ENCODE measurements at regions not wholly inside any gene's neighbourhood (a gene's known extent, or its start where the extent isn't known, plus 50 kb on each side); places are given as distances from the start of the nearest gene placed in this dataset.

DNA sequence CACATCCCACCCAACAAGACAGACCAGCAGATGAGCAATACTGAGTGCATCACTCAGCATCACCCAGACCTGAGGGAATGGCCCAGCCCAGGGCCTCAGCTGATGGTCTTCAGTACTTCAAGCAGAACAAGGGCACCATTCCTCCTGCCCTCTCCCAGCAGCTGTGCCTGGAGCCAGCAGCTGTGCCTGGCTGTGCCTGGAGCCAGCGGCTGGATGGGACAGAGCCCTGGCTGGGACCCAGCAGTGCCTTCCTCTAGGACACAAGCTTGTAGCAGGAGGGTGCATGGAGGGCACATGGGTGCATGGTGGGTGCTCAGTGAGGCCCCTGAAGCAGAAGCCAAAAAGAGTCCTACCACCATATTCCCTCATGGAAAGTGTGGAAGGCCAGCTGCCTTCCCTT, 583.8 kb downstream of the NPHP4 start:
- peaks cover 0 to 26% (median 0%) of the 10 kb centered on the region in 7 donors for H3K27me3 ChIP-seq
- H3K9me3 ChIP-seq: no peaks in the 10 kb centered on the region
- DNase-seq (no peak), ATAC-seq (no peak)
- no peak overlapping the region for H3K27ac ChIP-seq
- intact Hi-C loops (cut with DNase I): no loop called here
- H3K4me1 ChIP-seq: no peaks in the 10 kb centered on the region
- H3K4me3 ChIP-seq: no peak overlapping the region
- TF ChIP-seq, protein P1, sequence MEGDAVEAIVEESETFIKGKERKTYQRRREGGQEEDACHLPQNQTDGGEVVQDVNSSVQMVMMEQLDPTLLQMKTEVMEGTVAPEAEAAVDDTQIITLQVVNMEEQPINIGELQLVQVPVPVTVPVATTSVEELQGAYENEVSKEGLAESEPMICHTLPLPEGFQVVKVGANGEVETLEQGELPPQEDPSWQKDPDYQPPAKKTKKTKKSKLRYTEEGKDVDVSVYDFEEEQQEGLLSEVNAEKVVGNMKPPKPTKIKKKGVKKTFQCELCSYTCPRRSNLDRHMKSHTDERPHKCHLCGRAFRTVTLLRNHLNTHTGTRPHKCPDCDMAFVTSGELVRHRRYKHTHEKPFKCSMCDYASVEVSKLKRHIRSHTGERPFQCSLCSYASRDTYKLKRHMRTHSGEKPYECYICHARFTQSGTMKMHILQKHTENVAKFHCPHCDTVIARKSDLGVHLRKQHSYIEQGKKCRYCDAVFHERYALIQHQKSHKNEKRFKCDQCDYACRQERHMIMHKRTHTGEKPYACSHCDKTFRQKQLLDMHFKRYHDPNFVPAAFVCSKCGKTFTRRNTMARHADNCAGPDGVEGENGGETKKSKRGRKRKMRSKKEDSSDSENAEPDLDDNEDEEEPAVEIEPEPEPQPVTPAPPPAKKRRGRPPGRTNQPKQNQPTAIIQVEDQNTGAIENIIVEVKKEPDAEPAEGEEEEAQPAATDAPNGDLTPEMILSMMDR (IDR thresholded peaks at IDR 0.05): no peak
- WGBS, 2 donors: 80 to 88% methylated on average over 1 of the region's 1 CpG
- no peaks in the 10 kb centered on the region for H3K36me3 ChIP-seq

DNA sequence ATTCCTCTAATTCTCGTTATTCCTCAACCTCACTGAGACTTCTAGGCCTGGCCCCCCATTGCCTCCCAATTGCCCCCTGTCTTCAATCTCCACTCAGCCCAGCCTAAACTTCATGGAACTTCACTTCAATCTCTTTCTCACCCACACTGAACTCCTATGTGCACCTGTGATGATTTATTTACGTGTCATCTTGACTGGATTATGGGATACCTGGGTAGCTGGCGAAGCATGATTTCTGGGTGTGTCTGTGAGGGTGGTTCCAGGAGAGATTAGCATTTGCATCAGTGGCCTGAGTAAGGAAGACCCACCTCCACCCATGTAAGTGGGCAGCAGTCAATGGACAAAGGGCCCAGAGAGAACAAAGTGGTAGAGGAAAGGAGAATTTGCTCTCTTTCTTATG, 587.0 kb downstream of the NPHP4 start:
- Histone ChIP-seq H3K27me3 (peaks cover 0 to 17% (median 0%) of the 10 kb centered on the region in 7 donors), H3K4me1 (no peaks in the 10 kb centered on the region), H3K4me3 (no peak overlapping the region), H3K36me3 (no peaks in the 10 kb centered on the region), H3K9me3 (no peaks in the 10 kb centered on the region), H3K27ac (no peak overlapping the region)
- intact Hi-C loops (cut with DNase I): no loop called here
- WGBS, 2 donors: 84 to 88% methylated on average over 3 of the region's 3 CpGs
- TF ChIP-seq, protein P1 (IDR thresholded peaks at IDR 0.05): no peak
- ATAC-seq (no peak), DNase-seq (no peak)

DNA sequence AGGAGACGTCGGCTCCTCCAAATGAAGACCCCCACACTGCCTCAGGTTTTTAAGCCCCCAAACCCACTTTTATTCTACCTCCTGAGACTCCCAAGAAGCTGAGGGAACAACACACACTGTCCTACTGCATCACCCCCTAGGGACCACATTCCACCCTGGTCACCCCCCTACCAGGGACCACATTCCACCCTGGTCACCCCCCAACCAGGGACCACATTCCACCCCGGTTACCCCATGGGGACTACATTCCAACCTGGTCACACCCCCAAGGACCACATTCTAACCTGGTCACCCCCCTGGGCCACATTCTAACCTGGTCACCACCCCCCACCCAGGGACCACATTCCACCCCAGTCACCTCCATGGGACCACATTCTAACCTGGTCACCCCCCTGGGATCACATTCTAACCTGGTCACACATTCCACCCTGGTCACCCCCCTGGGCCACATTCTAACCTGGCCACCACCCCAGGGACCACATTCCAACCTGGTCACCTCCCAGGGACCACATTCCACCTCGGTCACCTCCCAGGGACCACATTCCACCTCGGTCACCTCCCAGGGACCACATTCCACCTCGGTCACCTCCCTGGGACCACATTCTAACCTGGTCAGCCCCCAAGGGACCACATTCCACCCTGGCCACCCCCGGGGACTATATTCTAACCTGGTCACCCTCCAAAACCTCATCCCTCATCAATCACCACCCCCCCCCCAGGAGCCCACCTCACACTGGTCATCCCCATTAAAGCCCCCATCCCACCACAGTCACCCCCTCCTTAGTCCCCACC, 587.6 kb downstream of the NPHP4 start:
- no peak overlapping the region for H3K4me3 ChIP-seq
- H3K36me3 ChIP-seq: no peaks in the 10 kb centered on the region
- peaks cover 0 to 10% (median 0%) of the 10 kb centered on the region in 7 donors for H3K27me3 ChIP-seq
- intact Hi-C loops (cut with DNase I): no loop called here
- ATAC-seq: no peak
- DNase-seq: no peak
- TF ChIP-seq, protein P1 (IDR thresholded peaks at IDR 0.05): no peak
- no peak overlapping the region for H3K27ac ChIP-seq
- 80 to 83% methylated on average over 7 of the region's 7 CpGs for WGBS, 2 donors
- no peaks in the 10 kb centered on the region for H3K9me3 ChIP-seq
- no peaks in the 10 kb centered on the region for H3K4me1 ChIP-seq

DNA sequence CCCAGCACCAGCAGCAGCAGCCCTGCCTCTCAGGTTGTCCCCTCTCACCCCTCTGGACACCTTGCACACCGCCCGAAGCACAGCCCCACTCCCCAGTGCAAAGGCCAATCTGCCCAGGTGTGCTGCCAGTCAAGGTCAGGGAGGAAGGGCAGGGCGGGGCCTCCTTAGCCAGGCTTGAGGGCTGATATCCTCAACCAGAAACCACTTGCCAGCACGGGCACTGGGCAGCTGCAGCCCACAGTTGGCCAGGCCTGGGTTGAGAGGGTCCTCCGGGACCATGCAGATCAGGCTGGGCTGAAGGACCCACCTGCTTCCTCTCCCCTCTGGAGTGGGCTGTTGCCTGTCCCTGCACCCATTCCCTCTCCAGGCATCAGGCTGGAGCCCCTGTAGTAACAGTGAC, 588.3 kb downstream of the NPHP4 start:
- DNase-seq (no peak), ATAC-seq (no peak)
- intact Hi-C loops (cut with DNase I): no loop called here

More for the DNA sequence above, 588.3 kb downstream of the NPHP4 start:
- no peaks in the 10 kb centered on the region for H3K36me3 ChIP-seq
- TF ChIP-seq, protein P1 (IDR thresholded peaks at IDR 0.05): no peak
- WGBS, 2 donors: 81 to 83% methylated on average over 5 of the region's 5 CpGs
- no peak overlapping the region for H3K4me3 ChIP-seq
- H3K9me3 ChIP-seq: no peaks in the 10 kb centered on the region
- H3K27ac ChIP-seq: no peak overlapping the region
- peaks cover 0 to 9% (median 0%) of the 10 kb centered on the region in 7 donors for H3K27me3 ChIP-seq
- no peaks in the 10 kb centered on the region for H3K4me1 ChIP-seq

Measured in heart right ventricle (tissue), 16 donors.